Umbilical cord (tissue), 1 donor: ENCODE measurements at regions not wholly inside any gene's neighbourhood (a gene's known extent, or its start where the extent isn't known, plus 50 kb on each side); places are given as distances from the start of the nearest gene placed in this dataset.
A peak's percentile ranks its signal among the peaks of the same experiment; 100 is the strongest.

Source experiments
- DNase-seq: peaks from one replicate; pipeline ENCODE4 v3.0.0-alpha.2; 2015; ENCODE audit warnings: low spot score

GRCh38 chr11:127339376-127339775, 338.8 kb upstream of the KIRREL3 start:
- no peak for DNase-seq

GRCh38 chr11:127338380-127339259, 338.1 kb upstream of the KIRREL3 start:
- no peak for DNase-seq

DNA sequence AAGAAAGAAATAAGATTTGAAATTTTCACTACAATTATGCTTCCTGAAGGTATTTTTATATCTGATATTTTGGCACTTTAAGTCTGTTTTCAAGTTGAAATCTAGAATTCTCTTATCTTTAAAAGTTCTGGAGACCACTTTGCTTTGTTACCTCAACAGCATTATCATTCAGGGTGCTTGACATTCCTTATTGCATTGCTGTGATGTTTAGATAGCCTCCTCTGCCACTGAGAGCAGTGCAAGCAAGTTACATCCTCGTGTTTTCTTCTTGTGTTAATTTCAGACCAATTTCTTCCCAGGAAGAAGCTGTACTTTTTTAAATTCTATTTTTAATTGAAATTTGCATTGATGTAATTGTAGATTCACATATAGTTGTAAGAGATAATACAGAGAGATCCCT, 333.9 kb upstream of the KIRREL3 start:
- DNase-seq, result no peak

- DNase-seq, result no peak
These were observed 332.3 kb upstream of the KIRREL3 start for GRCh38 chr11:127332896-127333295.

DNA sequence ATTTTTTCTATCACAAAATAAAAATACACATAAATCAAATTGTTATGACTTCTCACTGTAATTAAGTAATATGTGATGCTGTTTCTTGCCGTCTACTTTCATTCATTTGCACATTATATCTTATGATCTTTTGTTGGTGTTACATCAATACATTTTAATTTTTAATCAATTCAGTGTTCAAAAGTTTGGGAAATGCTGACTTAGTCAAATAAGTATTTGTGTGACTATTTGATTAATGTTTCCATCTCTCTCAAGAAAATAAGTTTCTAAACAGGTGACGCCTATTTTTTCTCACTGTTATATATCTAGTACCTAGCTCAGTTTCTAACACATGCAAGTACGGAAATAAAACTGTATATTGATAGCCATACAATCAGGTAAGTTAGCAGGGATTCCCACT, 329.5 kb upstream of the KIRREL3 start:
- no peak for DNase-seq

DNA sequence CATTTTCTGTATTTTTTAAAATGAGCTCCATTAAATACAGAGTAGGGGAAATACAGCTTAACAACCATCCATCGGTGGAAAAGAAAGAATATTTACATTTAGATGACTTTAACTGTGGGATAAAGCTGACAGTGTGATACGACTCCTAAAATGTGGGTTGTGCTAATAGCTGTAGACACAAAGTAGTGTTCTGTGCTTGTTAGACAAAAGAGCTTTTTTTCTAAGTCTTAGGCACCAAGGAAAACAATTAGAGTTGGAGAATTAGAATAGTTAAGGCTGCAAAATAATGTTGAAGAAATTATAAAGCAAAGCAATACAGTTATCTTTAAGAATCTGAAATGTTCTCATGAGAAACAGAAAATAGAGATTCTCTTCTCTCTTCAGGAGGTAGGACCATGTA, 307.7 kb upstream of the KIRREL3 start:
- DNase-seq, result no peak

DNA sequence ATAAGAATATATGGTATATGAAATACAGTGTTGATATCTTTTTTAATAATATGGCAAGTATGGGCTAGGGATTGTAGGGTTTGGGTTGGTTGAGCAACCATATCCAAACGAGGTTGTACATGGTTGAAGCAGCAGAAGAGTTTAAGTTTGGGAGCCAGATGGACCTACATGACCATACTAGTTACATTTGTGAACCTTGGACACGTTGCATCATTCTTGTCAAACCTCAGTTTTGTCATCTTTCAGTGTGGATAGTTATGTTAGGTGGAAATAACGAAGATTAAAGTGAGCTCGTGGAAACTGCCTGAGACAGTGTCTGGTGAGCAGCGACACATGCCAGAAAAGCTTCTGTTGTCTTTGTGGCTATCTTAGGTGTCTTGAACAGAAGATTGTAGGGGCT, 307.1 kb upstream of the KIRREL3 start:
- no peak for DNase-seq

DNA sequence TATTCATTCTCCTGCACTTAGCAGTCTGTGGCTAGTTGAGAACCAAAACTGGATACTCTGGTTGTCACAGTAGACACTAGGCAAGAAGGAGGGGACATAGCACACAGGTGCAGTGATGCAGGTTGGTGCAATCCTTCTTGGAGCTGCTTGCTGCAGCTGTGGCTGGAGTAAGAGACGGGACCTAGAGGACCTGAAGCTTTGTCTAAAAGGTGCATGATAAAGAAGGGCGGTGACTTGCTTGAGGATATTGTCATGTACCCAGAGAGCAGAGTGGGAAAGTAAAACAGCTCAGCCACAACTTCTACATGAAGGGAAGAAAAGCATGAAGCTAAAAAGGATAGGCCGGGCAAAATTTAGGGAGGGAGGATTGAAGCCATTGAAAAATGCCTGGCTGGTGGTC, 304.1 kb upstream of the KIRREL3 start:
- no peak for DNase-seq

- no peak for DNase-seq
These were observed 288.4 kb upstream of the KIRREL3 start for GRCh38 chr11:127288926-127289325.

DNA sequence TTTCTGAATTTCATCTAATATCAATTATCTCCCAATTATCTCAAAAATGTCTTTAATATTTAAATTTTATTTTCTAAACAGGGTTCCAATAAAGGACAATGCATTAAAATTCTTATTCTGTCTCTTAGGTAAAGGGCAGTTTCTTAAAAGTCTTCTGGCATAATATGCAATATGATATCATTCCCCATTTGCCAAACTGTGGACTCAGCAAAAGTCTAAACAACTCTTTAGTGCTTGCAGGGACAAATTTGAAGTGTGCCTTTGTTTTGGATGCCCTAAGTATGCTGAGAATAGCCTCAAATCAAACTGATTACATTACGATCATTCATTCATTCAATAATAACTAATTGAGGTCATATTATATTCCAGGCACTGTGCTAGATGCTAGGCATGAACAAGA, 281.0 kb upstream of the KIRREL3 start:
- DNase-seq, result no peak

DNA sequence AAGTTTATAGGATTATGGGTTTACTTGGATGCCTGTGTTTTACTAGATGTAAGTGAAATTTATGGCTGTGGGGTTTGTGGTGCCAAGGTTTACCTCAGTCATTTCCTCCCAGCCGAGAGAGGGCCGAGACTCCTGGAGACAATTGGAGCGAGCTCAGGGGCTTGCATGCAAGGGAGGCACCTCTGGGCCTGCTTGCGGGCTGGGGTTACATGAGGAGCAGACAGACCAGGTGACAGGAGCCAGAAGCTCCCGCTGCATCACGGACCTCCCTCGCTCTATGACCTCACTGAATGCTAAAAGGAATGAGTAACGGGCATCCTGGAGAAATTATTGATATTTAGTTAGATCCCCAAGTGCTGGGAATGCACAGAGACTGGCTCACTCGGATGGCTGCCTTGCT, 275.2 kb upstream of the KIRREL3 start:
- no peak for DNase-seq

- no peak for DNase-seq
These were observed 273.7 kb upstream of the KIRREL3 start for GRCh38 chr11:127274328-127274676.

GRCh38 chr11:127273593-127274327, 273.2 kb upstream of the KIRREL3 start:
- DNase-seq, result no peak

GRCh38 chr11:127270851-127271250, 270.3 kb upstream of the KIRREL3 start:
- DNase-seq, result no peak

DNA sequence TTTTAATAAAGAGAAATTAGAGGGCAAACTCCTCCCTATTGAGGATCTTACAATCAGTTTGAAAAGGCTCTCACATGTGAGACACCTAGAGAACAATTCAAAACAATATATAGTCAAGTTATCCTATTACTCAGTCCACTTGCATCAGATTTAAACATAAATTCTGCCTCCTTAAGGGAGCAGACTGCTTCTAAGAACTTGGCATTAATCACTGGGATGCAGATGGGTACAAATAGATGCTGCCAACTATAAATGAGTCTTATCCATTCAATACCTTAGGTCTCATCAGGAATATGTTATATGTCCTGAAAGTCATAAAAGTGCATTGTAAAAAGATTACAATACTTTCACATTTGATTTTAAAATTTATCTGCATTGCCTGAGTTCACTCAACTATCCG, 269.3 kb upstream of the KIRREL3 start:
- DNase-seq, result no peak

- peak; percentile 56 for DNase-seq
These were observed 268.4 kb upstream of the KIRREL3 start for GRCh38 chr11:127268932-127269331.

- DNase-seq, result peak; percentile 54
These were observed 268.0 kb upstream of the KIRREL3 start for GRCh38 chr11:127268521-127268920.

- no peak for DNase-seq
These were observed 258.5 kb upstream of the KIRREL3 start for GRCh38 chr11:127259102-127259501.

GRCh38 chr11:127255209-127255608, 254.6 kb upstream of the KIRREL3 start:
- peak; percentile 84 for DNase-seq

DNA sequence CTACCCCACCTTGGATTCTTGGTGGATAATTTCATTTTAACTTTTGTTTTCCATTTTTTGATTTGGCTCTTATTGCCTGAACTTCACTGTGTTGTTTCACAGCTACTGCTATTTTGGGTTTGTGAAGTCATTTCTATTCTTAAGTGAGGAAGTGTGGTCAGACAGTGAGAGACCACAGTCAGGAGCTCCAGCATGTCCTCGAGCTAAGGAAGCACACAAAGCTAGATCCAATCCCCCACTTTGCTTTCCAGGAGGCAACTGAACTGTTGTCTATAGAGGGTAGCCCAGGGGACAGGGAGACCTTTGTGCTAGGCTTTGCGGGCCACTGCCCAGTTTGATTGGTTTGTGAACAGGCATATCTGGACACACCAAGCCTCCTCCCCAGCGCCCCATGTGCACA, 251.8 kb upstream of the KIRREL3 start:
- DNase-seq, result no peak

DNA sequence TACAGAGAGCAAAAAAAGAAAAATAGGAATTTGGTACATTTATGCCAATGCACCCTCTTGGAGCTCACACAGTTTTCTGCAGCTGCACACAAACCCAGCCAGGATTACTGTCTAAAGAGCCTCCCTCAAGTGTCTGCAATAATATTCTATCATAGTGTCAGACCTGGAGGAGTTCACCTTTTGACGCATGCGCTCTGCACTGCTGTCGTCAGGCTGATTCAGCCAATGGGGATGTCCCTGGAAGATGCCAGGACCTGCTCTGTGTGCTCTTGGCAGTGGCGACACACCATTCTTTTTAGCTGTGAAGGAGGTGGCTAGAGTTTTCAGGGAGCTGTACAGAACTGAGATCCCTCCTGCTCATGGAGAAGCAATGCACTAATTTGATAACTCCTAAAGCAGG, 249.0 kb upstream of the KIRREL3 start:
- no peak for DNase-seq

DNA sequence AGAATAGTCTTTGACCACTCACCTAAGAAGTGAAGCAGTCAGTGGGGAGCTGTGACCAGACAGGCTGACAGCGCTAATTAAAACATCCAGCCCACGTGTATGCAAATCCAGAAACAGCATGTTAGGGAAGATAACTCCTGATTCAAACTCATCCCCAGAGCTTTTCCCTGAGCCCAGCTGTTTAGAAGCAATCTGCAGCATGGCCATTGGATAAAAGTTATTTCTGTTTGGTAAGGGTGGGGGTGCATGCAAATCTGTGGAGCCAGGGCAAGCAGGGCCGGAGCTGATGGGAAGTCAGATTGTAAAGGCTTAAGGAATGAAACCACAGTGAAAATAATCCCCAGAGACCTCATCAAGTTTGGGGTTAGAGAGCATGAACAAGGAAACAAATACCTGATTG, 247.9 kb upstream of the KIRREL3 start:
- DNase-seq, result peak; percentile 44

- no peak for DNase-seq
These were observed 246.8 kb upstream of the KIRREL3 start for GRCh38 chr11:127247261-127247851.
